Activated naive CD4-positive, alpha-beta T cell treated with anti-CD3 and anti-CD28 coated beads for 36 hours (primary cell): ENCODE measurements at regions not wholly inside any gene's neighbourhood (a gene's known extent, or its start where the extent isn't known, plus 50 kb on each side); places are given as distances from the start of the nearest gene placed in this dataset.
"Not testable (repeated sequence)": the region's sequence is repeated elsewhere in the genome, so short reads cannot be mapped to it uniquely, and the experiment has no call there.

Source experiments
- CTCF ChIA-PET: fragments of 350-600 bp; sonication (Branson Sonifier 250); formaldehyde crosslinking; loops from one replicate; lab custom pipeline; 2021; ENCODE audit warnings: antibody characterized with exemption; lab: Charles Lee
- DNase-seq: peaks from one replicate; pipeline ENCODE4 v3.0.0-alpha.2; 2020
- H3K27ac Mint-ChIP-seq: one replicate; pipeline ENCODE4 v1.8.0; 2021; ENCODE audit warnings: mild to moderate bottlenecking, mixed read lengths
- H3K27me3 Mint-ChIP-seq: one replicate; pipeline ENCODE4 v1.8.0; 2021; ENCODE audit warnings: low read depth, mixed read lengths
- H3K36me3 Mint-ChIP-seq: one replicate; pipeline ENCODE4 v1.8.0; 2021; ENCODE audit warnings: low read depth, mixed read lengths
- H3K4me1 Mint-ChIP-seq: one replicate; pipeline ENCODE4 v1.8.0; 2021; ENCODE audit warnings: low read depth, mixed read lengths
- H3K4me3 Mint-ChIP-seq: one replicate; pipeline ENCODE4 v1.8.0; 2021; ENCODE audit warnings: mild to moderate bottlenecking, moderate library complexity, mixed read lengths
- H3K9me3 Mint-ChIP-seq: one replicate; pipeline ENCODE4 v1.8.0; 2021; ENCODE audit warnings: mixed read lengths
- intact Hi-C: fragments of 100-400 bp; cut with micrococcal nuclease; formaldehyde crosslinking; loops from one replicate; pipeline ENCODE4 v1.15.1; 2023

- intact Hi-C loops, result no loop called here
- Mint-ChIP-seq H3K36me3 (no peaks in the 10 kb centered on the region), H3K9me3 (peaks cover 4% of the 10 kb centered on the region), H3K4me3 (no peak overlapping the region), H3K27me3 (no peaks in the 10 kb centered on the region), H3K4me1 (no peaks in the 10 kb centered on the region), H3K27ac (no peak overlapping the region)
- CTCF ChIA-PET, result no interaction called here
- DNase-seq, result no peak
These were observed 2118.0 kb downstream of the PCDH9 start for GRCh38 chr13:65112123-65112522.

GRCh38 chr13:65111223-65111622 is 2118.9 kb downstream of the PCDH9 start:
- no peak for DNase-seq
- Mint-ChIP-seq H3K4me1 (no peaks in the 10 kb centered on the region), H3K9me3 (peaks cover 4% of the 10 kb centered on the region), H3K36me3 (no peaks in the 10 kb centered on the region), H3K4me3 (no peak overlapping the region), H3K27me3 (no peaks in the 10 kb centered on the region), H3K27ac (no peak overlapping the region)
- CTCF ChIA-PET, result no interaction called here
- intact Hi-C loops, result no loop called here

GRCh38 chr13:65104436-65104835 is 2125.7 kb downstream of the PCDH9 start:
- H3K27me3 Mint-ChIP-seq, DNase-seq, H3K4me3 Mint-ChIP-seq, H3K4me1 Mint-ChIP-seq, CTCF ChIA-PET, H3K27ac Mint-ChIP-seq, H3K36me3 Mint-ChIP-seq, intact Hi-C loops: not testable (repeated sequence)
- peaks cover 12% of the 10 kb centered on the region for H3K9me3 Mint-ChIP-seq

GRCh38 chr13:65103351-65103750 is 2126.8 kb downstream of the PCDH9 start:
- Mint-ChIP-seq H3K4me1 (no peaks in the 10 kb centered on the region), H3K36me3 (no peaks in the 10 kb centered on the region), H3K4me3 (no peak overlapping the region), H3K27me3 (no peaks in the 10 kb centered on the region), H3K9me3 (peaks cover 11% of the 10 kb centered on the region), H3K27ac (no peak overlapping the region)
- intact Hi-C loops, result no loop called here
- no peak for DNase-seq
- CTCF ChIA-PET, result no interaction called here

GRCh38 chr13:65095161-65096082 is 2134.7 kb downstream of the PCDH9 start:
- no peaks in the 10 kb centered on the region for H3K36me3 Mint-ChIP-seq
- no peak for DNase-seq
- CTCF ChIA-PET, result no interaction called here
- H3K4me1 Mint-ChIP-seq, result no peaks in the 10 kb centered on the region
- peaks cover 2% of the 10 kb centered on the region for H3K9me3 Mint-ChIP-seq
- intact Hi-C loops, result no loop called here
- H3K27ac Mint-ChIP-seq, result no peak overlapping the region
- H3K27me3 Mint-ChIP-seq, result no peaks in the 10 kb centered on the region
- H3K4me3 Mint-ChIP-seq, result no peak overlapping the region

GRCh38 chr13:65093357-65093756 is 2136.8 kb downstream of the PCDH9 start:
- Mint-ChIP-seq H3K4me3 (no peak overlapping the region), H3K36me3 (no peaks in the 10 kb centered on the region), H3K27ac (no peak overlapping the region), H3K4me1 (no peaks in the 10 kb centered on the region), H3K27me3 (no peaks in the 10 kb centered on the region), H3K9me3 (peaks cover 4% of the 10 kb centered on the region)
- intact Hi-C loops, result no loop called here
- no peak for DNase-seq
- CTCF ChIA-PET, result no interaction called here

GRCh38 chr13:65091031-65091430 is 2139.1 kb downstream of the PCDH9 start:
- no peak overlapping the region for H3K27ac Mint-ChIP-seq
- H3K27me3 Mint-ChIP-seq, result no peaks in the 10 kb centered on the region
- no peaks in the 10 kb centered on the region for H3K36me3 Mint-ChIP-seq
- no peak overlapping the region for H3K4me3 Mint-ChIP-seq
- no peak for DNase-seq
- peaks cover 4% of the 10 kb centered on the region for H3K9me3 Mint-ChIP-seq
- CTCF ChIA-PET, result no interaction called here
- H3K4me1 Mint-ChIP-seq, result no peaks in the 10 kb centered on the region
- intact Hi-C loops, result no loop called here

- CTCF ChIA-PET, result no interaction called here
- peaks cover 4% of the 10 kb centered on the region for H3K9me3 Mint-ChIP-seq
- no peaks in the 10 kb centered on the region for H3K27me3 Mint-ChIP-seq
- no peak overlapping the region for H3K4me3 Mint-ChIP-seq
- intact Hi-C loops, result no loop called here
- H3K36me3 Mint-ChIP-seq, result no peaks in the 10 kb centered on the region
- no peak overlapping the region for H3K27ac Mint-ChIP-seq
- H3K4me1 Mint-ChIP-seq, result no peaks in the 10 kb centered on the region
- no peak for DNase-seq
These were observed 2139.9 kb downstream of the PCDH9 start for GRCh38 chr13:65090186-65090585.

GRCh38 chr13:65088906-65089305 is 2141.2 kb downstream of the PCDH9 start:
- Mint-ChIP-seq H3K9me3 (peaks cover 5% of the 10 kb centered on the region), H3K4me1 (no peaks in the 10 kb centered on the region), H3K27me3 (no peaks in the 10 kb centered on the region), H3K27ac (no peak overlapping the region), H3K4me3 (no peak overlapping the region), H3K36me3 (no peaks in the 10 kb centered on the region)
- CTCF ChIA-PET, result no interaction called here
- intact Hi-C loops, result no loop called here
- no peak for DNase-seq

GRCh38 chr13:65085977-65086376 is 2144.2 kb downstream of the PCDH9 start:
- H3K9me3 Mint-ChIP-seq, result peaks cover 5% of the 10 kb centered on the region
- H3K4me3 Mint-ChIP-seq, result no peak overlapping the region
- no peaks in the 10 kb centered on the region for H3K36me3 Mint-ChIP-seq
- H3K27ac Mint-ChIP-seq, result no peak overlapping the region
- intact Hi-C loops, result no loop called here
- CTCF ChIA-PET, result no interaction called here
- DNase-seq, result no peak
- no peaks in the 10 kb centered on the region for H3K27me3 Mint-ChIP-seq
- H3K4me1 Mint-ChIP-seq, result no peaks in the 10 kb centered on the region

- Mint-ChIP-seq H3K36me3 (no peaks in the 10 kb centered on the region), H3K4me1 (no peaks in the 10 kb centered on the region), H3K4me3 (no peak overlapping the region), H3K9me3 (peaks cover 6% of the 10 kb centered on the region), H3K27me3 (no peaks in the 10 kb centered on the region), H3K27ac (no peak overlapping the region)
- no peak for DNase-seq
- intact Hi-C loops, result no loop called here
- CTCF ChIA-PET, result no interaction called here
These were observed 2155.9 kb downstream of the PCDH9 start for GRCh38 chr13:65074248-65074647.

GRCh38 chr13:65064967-65065366 is 2165.2 kb downstream of the PCDH9 start:
- CTCF ChIA-PET, result no interaction called here
- no peaks in the 10 kb centered on the region for H3K27me3 Mint-ChIP-seq
- H3K36me3 Mint-ChIP-seq, result no peaks in the 10 kb centered on the region
- H3K4me3 Mint-ChIP-seq, result no peak overlapping the region
- H3K9me3 Mint-ChIP-seq, result peaks cover 5% of the 10 kb centered on the region
- intact Hi-C loops, result no loop called here
- DNase-seq, result no peak
- no peak overlapping the region for H3K27ac Mint-ChIP-seq
- no peaks in the 10 kb centered on the region for H3K4me1 Mint-ChIP-seq

- Mint-ChIP-seq H3K27ac (no peak overlapping the region), H3K27me3 (no peaks in the 10 kb centered on the region), H3K9me3 (peaks cover 5% of the 10 kb centered on the region), H3K4me3 (no peak overlapping the region), H3K4me1 (no peaks in the 10 kb centered on the region), H3K36me3 (no peaks in the 10 kb centered on the region)
- intact Hi-C loops, result no loop called here
- DNase-seq, result no peak
- CTCF ChIA-PET, result no interaction called here
These were observed 2166.4 kb downstream of the PCDH9 start for GRCh38 chr13:65063753-65064152.
